PC-3 (cell line): ENCODE measurements at regions not wholly inside any gene's neighbourhood (a gene's known extent, or its start where the extent isn't known, plus 50 kb on each side); places are given as distances from the start of the nearest gene placed in this dataset.
A peak's percentile ranks its signal among the peaks of the same experiment; 100 is the strongest.

ENCODE experiments used
- ATAC-seq: fragments of 200-7000 bp; cut with Tn5 transposase; 2 replicates; pipeline ENCODE4 v1.9.1; 2020; ENCODE audit warnings: mild to moderate bottlenecking, moderate library complexity
- BruUV-seq: library from RNA; stranded (reverse); fragments of 400-500 nt; replicated peaks from 2 replicates; lab custom pipeline; 2021; lab: Mats Ljungman, UMichigan
- CTCF ChIA-PET: fragments of 300-600 bp; sonication (Branson Sonifier 250); formaldehyde crosslinking; loops from one replicate; lab custom pipeline; 2022; ENCODE audit warnings: antibody characterized with exemption; lab: Charles Lee
- POLR2A ChIA-PET: fragments of 300-600 bp; sonication (Branson Sonifier 250); formaldehyde crosslinking; loops from one replicate; lab custom pipeline; 2022; ENCODE audit warnings: antibody characterized with exemption; ENCODE audit not compliant: unreplicated experiment; lab: Charles Lee
- DNase-seq: peaks from one replicate; pipeline ENCODE4 v3.0.0-alpha.2; 2015
- H2AFZ ChIP-seq: fragments of 300-600 bp; sonication (generic); 2 replicates; pipeline ENCODE4 v1.6.0; 2016; ENCODE audit warnings: antibody characterized with exemption, low read length
- H3F3A ChIP-seq: fragments of 300-600 bp; sonication (generic); one replicate; pipeline ENCODE4 v1.6.0; 2017; ENCODE audit warnings: antibody characterized with exemption, low read length, control low read depth, mild to moderate bottlenecking; ENCODE audit not compliant: unreplicated experiment
- H3K27ac ChIP-seq: fragments of 300-600 bp; sonication (generic); 2 replicates; pipeline ENCODE4 v1.5.1; 2016; ENCODE audit warnings: mild to moderate bottlenecking, low read length
- H3K27me3 ChIP-seq: fragments of 300-600 bp; sonication (generic); 2 replicates; pipeline ENCODE4 v1.6.1; 2016; ENCODE audit warnings: low read length, mixed read lengths
- H3K36me3 ChIP-seq: fragments of 300-600 bp; sonication (generic); 2 replicates; pipeline ENCODE4 v1.6.1; 2016; ENCODE audit warnings: low read depth, mixed run types, low read length, mixed read lengths
- H3K4me1 ChIP-seq: fragments of 300-600 bp; sonication (generic); 2 replicates; pipeline ENCODE4 v1.5.1; 2016; ENCODE audit warnings: low read length; ENCODE audit not compliant: insufficient read depth
- H3K4me2 ChIP-seq: fragments of 300-600 bp; sonication (generic); 2 replicates; pipeline ENCODE4 v1.6.0; 2016; ENCODE audit warnings: low read length
- H3K4me3 ChIP-seq: fragments of 300-600 bp; sonication (generic); 2 replicates; pipeline ENCODE4 v1.5.1; 2016; ENCODE audit warnings: mild to moderate bottlenecking, low read length, mixed read lengths
- H3K79me2 ChIP-seq: fragments of 300-600 bp; sonication (generic); 2 replicates; pipeline ENCODE4 v1.6.1; 2017; ENCODE audit warnings: low read length, mixed read lengths
- H3K9ac ChIP-seq: fragments of 300-600 bp; sonication (generic); 2 replicates; pipeline ENCODE4 v1.6.0; 2016; ENCODE audit warnings: mild to moderate bottlenecking, low read length
- H3K9me2 ChIP-seq: fragments of 300-600 bp; sonication (generic); replicated peaks from 2 replicates; pipeline ENCODE4 v1.6.1; 2016; ENCODE audit warnings: mixed run types, low read length, mixed read lengths
- H3K9me3 ChIP-seq: fragments of 300-600 bp; sonication (generic); 2 replicates; pipeline ENCODE4 v1.6.1; 2016; ENCODE audit warnings: low read length, mixed read lengths
- H4K20me1 ChIP-seq: fragments of 300-600 bp; sonication (generic); 2 replicates; pipeline ENCODE4 v1.6.1; 2016; ENCODE audit warnings: low read length, mixed read lengths
- CTCF ChIP-seq: fragments of 300-600 bp; sonication (generic); conservative IDR thresholded peaks from 2 replicates; pipeline ENCODE4 v1.5.1; 2017; ENCODE audit warnings: antibody characterized with exemption, low read depth, mild to moderate bottlenecking, low read length
- EZH2 ChIP-seq: fragments of 300-600 bp; sonication (generic); IDR thresholded peaks from one replicate; pipeline ENCODE4 v1.6.1; 2017; ENCODE audit warnings: antibody characterized with exemption, mild to moderate bottlenecking, low read length; ENCODE audit not compliant: unreplicated experiment
- EZH2phosphoT487 ChIP-seq: fragments of 300-600 bp; sonication (generic); IDR thresholded peaks from 2 replicates; pipeline ENCODE4 v1.6.1; 2018; ENCODE audit warnings: mild to moderate bottlenecking, antibody characterized with exemption, low read length, borderline replicate concordance
- intact Hi-C: fragments of 100-400 bp; cut with micrococcal nuclease; formaldehyde crosslinking; loops from 2 replicates; pipeline ENCODE4 v1.9.0; 2023

DNA sequence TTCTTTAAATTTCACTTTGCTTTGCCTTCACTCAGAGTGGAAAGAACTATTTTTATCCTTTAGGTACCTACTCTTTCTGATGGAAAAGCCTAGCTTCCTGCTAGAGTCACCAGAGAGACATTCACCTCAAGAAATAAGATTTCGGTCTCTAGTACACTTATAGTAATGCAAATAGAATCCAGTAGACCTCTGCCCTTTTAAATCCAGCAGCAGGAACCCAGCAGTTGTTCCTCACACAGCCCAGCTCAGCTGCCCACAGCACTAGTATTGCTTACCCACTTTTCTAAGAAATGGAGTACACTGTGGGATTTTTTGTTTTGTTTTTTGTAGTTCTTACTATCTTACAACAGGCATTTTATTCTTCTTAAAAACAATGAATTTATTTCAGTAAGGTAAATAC lies 497.0 kb upstream of the CCDC54 start:
- Histone ChIP-seq H3K4me2 (no peak overlapping the region), H3K36me3 (no peaks in the 10 kb centered on the region), H4K20me1 (no peaks in the 10 kb centered on the region), H3K27me3 (no peaks in the 10 kb centered on the region; the same call in 1 of the 2 replicates), H3K4me1 (no peaks in the 10 kb centered on the region), H3K9me2 (no peaks in the 10 kb centered on the region), H3K79me2 (no peaks in the 10 kb centered on the region), H3K9me3 (no peaks in the 10 kb centered on the region), H2AFZ (no peak overlapping the region), H3K4me3 (no peak overlapping the region), H3F3A (no peaks in the 10 kb centered on the region), H3K27ac (no peak overlapping the region), H3K9ac (no peak overlapping the region)
- no peak for ATAC-seq
- DNase-seq, result no peak
- CTCF ChIA-PET, result no interaction called here
- TF ChIP-seq EZH2phosphoT487 (no peak), EZH2 (no peak), CTCF (no peak)
- POLR2A ChIA-PET, result no interaction called here
- intact Hi-C loops, result no loop called here
- BruUV-seq, result no TSS peak

- DNase-seq (no peak), ATAC-seq (no peak)
- ChIA-PET POLR2A (no interaction called here), CTCF (no interaction called here)
- Histone ChIP-seq H2AFZ (peak overlapping the region; percentile 14; the same call in 1 of the 2 replicates), H3K9ac (no peak overlapping the region), H3K27me3 (no peaks in the 10 kb centered on the region; the same call in 1 of the 2 replicates), H3K9me2 (no peaks in the 10 kb centered on the region), H3K79me2 (no peaks in the 10 kb centered on the region), H3K36me3 (no peaks in the 10 kb centered on the region), H4K20me1 (no peaks in the 10 kb centered on the region), H3K27ac (no peak overlapping the region), H3K9me3 (no peaks in the 10 kb centered on the region), H3K4me2 (no peak overlapping the region), H3K4me3 (no peak overlapping the region), H3K4me1 (no peaks in the 10 kb centered on the region), H3F3A (no peaks in the 10 kb centered on the region)
- TF ChIP-seq EZH2 (no peak), CTCF (no peak), EZH2phosphoT487 (no peak)
- intact Hi-C loops, result no loop called here
- no TSS peak for BruUV-seq
Measured at GRCh38 chr3:106881186-106881585, 496.1 kb upstream of the CCDC54 start.

DNA sequence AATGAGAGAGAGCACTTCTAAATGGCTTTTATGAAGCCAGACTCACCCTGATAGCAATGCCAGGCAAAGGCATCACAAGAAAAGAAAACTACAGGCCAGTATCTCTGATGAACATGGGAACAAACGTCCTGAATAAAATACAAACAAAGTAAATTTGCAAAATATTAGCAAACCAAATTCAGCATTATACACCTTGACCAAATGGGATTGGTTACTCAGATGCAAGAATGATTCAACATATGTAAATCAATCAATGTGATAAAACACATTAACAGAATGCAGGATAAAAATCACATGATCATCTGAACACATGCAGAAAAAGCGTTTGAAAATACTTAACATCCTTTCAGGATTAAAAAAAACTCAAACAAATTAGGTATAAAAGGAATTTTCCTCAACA lies 494.9 kb upstream of the CCDC54 start:
- Histone ChIP-seq H3K4me3 (no peak overlapping the region), H3K79me2 (no peaks in the 10 kb centered on the region), H3K36me3 (no peaks in the 10 kb centered on the region), H3K9ac (no peak overlapping the region), H4K20me1 (no peaks in the 10 kb centered on the region), H3K27ac (no peak overlapping the region), H3K4me1 (no peaks in the 10 kb centered on the region), H3K4me2 (no peak overlapping the region), H3K27me3 (no peaks in the 10 kb centered on the region; the same call in 1 of the 2 replicates), H3K9me3 (no peaks in the 10 kb centered on the region), H2AFZ (no peak overlapping the region), H3F3A (no peaks in the 10 kb centered on the region), H3K9me2 (no peaks in the 10 kb centered on the region)
- no TSS peak for BruUV-seq
- DNase-seq (no peak), ATAC-seq (no peak)
- ChIA-PET CTCF (no interaction called here), POLR2A (no interaction called here)
- intact Hi-C loops, result no loop called here
- TF ChIP-seq EZH2phosphoT487 (no peak), CTCF (no peak), EZH2 (no peak)
